ENCODE measurements at regions not wholly inside any gene's neighbourhood (a gene's known extent, or its start where the extent isn't known, plus 50 kb on each side); places are given as distances from the start of the nearest gene placed in this dataset.
A peak's percentile ranks its signal among the peaks of the same experiment; 100 is the strongest.

- TF ChIP-seq ZNF462 (CRISPR knock-in tag; IDR thresholded peaks at IDR 0.05): no peak
Observed at GRCh38 chr9:73595036-73595545, 443.4 kb downstream of the ANXA1 start (continued).

GRCh38 chr9:73596321-73596720 lies 444.7 kb downstream of the ANXA1 start:
- 0 out of 2 replicates have a peak overlapping the region, but pooled peaks have one; percentile 6 for H2AFZ ChIP-seq
- H3K27me3 ChIP-seq (ENCODE audit: insufficient read depth): no peaks in the 10 kb centered on the region
- Mint-ChIP-seq H3K4me1 (peaks cover 23% of the 10 kb centered on the region), H3K9me3 (no peaks in the 10 kb centered on the region), H3K4me3 (no peak overlapping the region), H3K27ac (0 out of 2 replicates have a peak overlapping the region, but pooled peaks have one; percentile 34), H3K36me3 (ENCODE audit: low read depth) (no peaks in the 10 kb centered on the region), H3K27me3 (ENCODE audit: insufficient read depth, low read depth, poor library complexity) (peaks cover 1% of the 10 kb centered on the region)
- H4K20me1 ChIP-seq (replicated peaks; ENCODE audit: insufficient read depth): no peaks in the 10 kb centered on the region
- H3F3A ChIP-seq (replicated peaks; ENCODE audit: low read depth): no peaks in the 10 kb centered on the region
- peaks cover 13% of the 10 kb centered on the region for H3K4me1 ChIP-seq (ENCODE audit: insufficient read depth)
- no peak overlapping the region for H3K4me2 ChIP-seq
- H3K9me2 ChIP-seq (ENCODE audit: insufficient read depth): no peaks in the 10 kb centered on the region
- H3K4me3 ChIP-seq: no peak overlapping the region
- no peaks in the 10 kb centered on the region for H3K36me3 ChIP-seq (ENCODE audit: insufficient read depth)
- ATAC-seq (no peak; the same call in 2 of the 3 replicates), DNase-seq (ENCODE audit: low spot score) (no peak)
- no peaks in the 10 kb centered on the region for H3K79me2 ChIP-seq (replicated peaks; ENCODE audit: insufficient read depth)
- no peak overlapping the region for H3K27ac ChIP-seq (ENCODE audit: low read depth)
- no peak for TF ChIP-seq ETS1 (IDR thresholded peaks at IDR 0.05)
- TF ChIP-seq CTCF (conservative IDR thresholded peaks at IDR 0.05; ENCODE audit: low read depth in 2 of 2): no peak
- TF ChIP-seq REST (IDR thresholded peaks at IDR 0.05; ENCODE audit: unreplicated experiment): no peak
- TF ChIP-seq POLR2AphosphoS5 (IDR thresholded peaks at IDR 0.05; ENCODE audit: low read depth): no peak
- no peak for TF ChIP-seq EZH2phosphoT487 (IDR thresholded peaks at IDR 0.05; ENCODE audit: unreplicated experiment)
- TF ChIP-seq ZNF331 (CRISPR knock-in tag; IDR thresholded peaks at IDR 0.05; ENCODE audit: low read depth): no peak
